Nephron (organoid): ENCODE measurements at regions not wholly inside any gene's neighbourhood (a gene's known extent, or its start where the extent isn't known, plus 50 kb on each side); places are given as distances from the start of the nearest gene placed in this dataset.

Source experiments
- H3K27ac Mint-ChIP-seq, 3 experiments: 2 replicates each; pipeline ENCODE4 v1.8.0; 2020; ENCODE audit warnings: mixed read lengths in 3 of 3, mild to moderate bottlenecking in 2 of 3, moderate library complexity in 1 of 3
- H3K27me3 Mint-ChIP-seq: 2 replicates; pipeline ENCODE4 v1.8.0; 2021; ENCODE audit warnings: low read depth, mild to moderate bottlenecking, moderate library complexity, mixed read lengths
- H3K36me3 Mint-ChIP-seq: 2 replicates; pipeline ENCODE4 v1.8.0; 2020; ENCODE audit warnings: low read depth, mixed read lengths
- H3K4me1 Mint-ChIP-seq: 2 replicates; pipeline ENCODE4 v1.8.0; 2020; ENCODE audit warnings: mixed read lengths
- H3K4me3 Mint-ChIP-seq, 3 experiments: 2 replicates each; pipeline ENCODE4 v1.8.0; 2020; ENCODE audit warnings: mild to moderate bottlenecking in 3 of 3, mixed read lengths in 3 of 3, moderate library complexity in 2 of 3
- H3K9me3 Mint-ChIP-seq: 2 replicates; pipeline ENCODE4 v1.8.0; 2020; ENCODE audit warnings: mixed read lengths
- CTCF ChIP-seq, 3 experiments: fragments of 200-600 bp; sonication (generic); IDR thresholded peaks; one replicate each; pipeline ENCODE4 v1.5.0; 2021; ENCODE audit warnings: antibody characterized with exemption in 3 of 3; ENCODE audit not compliant: unreplicated experiment in 3 of 3

GRCh38 chr12:58087423-58088127, 146.2 kb downstream of the ATP23 start:
- Mint-ChIP-seq H3K36me3 (no peaks in the 10 kb centered on the region), H3K27me3 (peaks cover 16% of the 10 kb centered on the region), H3K9me3 (no peaks in the 10 kb centered on the region), H3K4me3 (no peak overlapping the region), H3K4me1 (no peaks in the 10 kb centered on the region), H3K27ac (no peak overlapping the region)
- TF ChIP-seq CTCF (IDR thresholded peaks at IDR 0.05; ENCODE audit: unreplicated experiment in 3 of 3): no peak

GRCh38 chr12:58089588-58089987, 148.2 kb downstream of the ATP23 start:
- Mint-ChIP-seq H3K4me1 (no peaks in the 10 kb centered on the region), H3K27ac (no peak overlapping the region), H3K9me3 (no peaks in the 10 kb centered on the region), H3K27me3 (peaks cover 13% of the 10 kb centered on the region), H3K4me3 (no peak overlapping the region), H3K36me3 (no peaks in the 10 kb centered on the region)
- no peak for TF ChIP-seq CTCF (IDR thresholded peaks at IDR 0.05; ENCODE audit: unreplicated experiment in 3 of 3)

- peaks cover 13% of the 10 kb centered on the region for H3K27me3 Mint-ChIP-seq
- no peak overlapping the region for H3K27ac Mint-ChIP-seq
- H3K9me3 Mint-ChIP-seq: no peaks in the 10 kb centered on the region
Measured at GRCh38 chr12:58090685-58091084, 149.3 kb downstream of the ATP23 start.

GRCh38 chr12:58095002-58095401, 153.6 kb downstream of the ATP23 start:
- no peak overlapping the region for H3K4me3 Mint-ChIP-seq
- H3K36me3 Mint-ChIP-seq: no peaks in the 10 kb centered on the region
- peaks cover 3% of the 10 kb centered on the region for H3K9me3 Mint-ChIP-seq
- H3K4me1 Mint-ChIP-seq: no peaks in the 10 kb centered on the region
- no peak overlapping the region for H3K27ac Mint-ChIP-seq
- no peak for TF ChIP-seq CTCF (IDR thresholded peaks at IDR 0.05; ENCODE audit: unreplicated experiment in 3 of 3)
- H3K27me3 Mint-ChIP-seq: peaks cover 13% of the 10 kb centered on the region

More at GRCh38 chr12:58090685-58091084, 149.3 kb downstream of the ATP23 start:
- TF ChIP-seq CTCF (IDR thresholded peaks at IDR 0.05; ENCODE audit: unreplicated experiment in 3 of 3): no peak
- Mint-ChIP-seq H3K36me3 (no peaks in the 10 kb centered on the region), H3K4me1 (no peaks in the 10 kb centered on the region), H3K4me3 (no peak overlapping the region)

- Mint-ChIP-seq H3K36me3 (no peaks in the 10 kb centered on the region), H3K27me3 (peaks cover under 1% of the 10 kb centered on the region), H3K27ac (no peak overlapping the region), H3K4me3 (no peak overlapping the region), H3K9me3 (peaks cover 8% of the 10 kb centered on the region), H3K4me1 (no peaks in the 10 kb centered on the region)
- TF ChIP-seq CTCF (IDR thresholded peaks at IDR 0.05; ENCODE audit: unreplicated experiment in 3 of 3): no peak
Measured at GRCh38 chr12:58097741-58098140, 156.4 kb downstream of the ATP23 start.

GRCh38 chr12:58099476-58099875, 158.1 kb downstream of the ATP23 start:
- no peaks in the 10 kb centered on the region for H3K27me3 Mint-ChIP-seq
- peaks cover 9% of the 10 kb centered on the region for H3K9me3 Mint-ChIP-seq
- H3K27ac Mint-ChIP-seq: no peak overlapping the region
- no peak overlapping the region for H3K4me3 Mint-ChIP-seq
- TF ChIP-seq CTCF (IDR thresholded peaks at IDR 0.05; ENCODE audit: unreplicated experiment in 3 of 3): no peak
- no peaks in the 10 kb centered on the region for H3K36me3 Mint-ChIP-seq
- peaks cover 4% of the 10 kb centered on the region for H3K4me1 Mint-ChIP-seq
